ENCODE measurements at regions not wholly inside any gene's neighbourhood (a gene's known extent, or its start where the extent isn't known, plus 50 kb on each side); places are given as distances from the start of the nearest gene placed in this dataset.
"Not testable (repeated sequence)": the region's sequence is repeated elsewhere in the genome, so short reads cannot be mapped to it uniquely, and the experiment has no call there.

DNA sequence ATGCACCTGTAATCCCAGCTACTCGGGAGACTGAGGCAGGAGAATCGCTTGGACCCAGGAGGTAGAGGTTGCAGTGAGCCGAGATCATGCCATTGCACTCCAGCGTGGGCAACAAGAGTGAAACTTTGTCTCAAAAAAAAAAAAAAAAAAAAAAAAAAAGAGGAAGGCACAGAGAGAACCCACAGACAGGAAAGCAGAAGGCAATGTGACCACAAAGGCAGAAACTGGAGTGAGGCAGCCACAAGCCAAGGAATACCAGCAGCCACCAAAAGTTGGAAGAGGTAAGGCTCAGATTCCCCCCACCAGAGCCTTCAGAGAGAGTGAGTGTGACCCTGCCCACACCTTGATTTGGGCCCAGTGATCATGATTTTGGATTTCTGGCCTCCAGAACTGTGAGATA, 54.7 kb upstream of the E2F3 start:
- H2BK5ac ChIP-seq (ENCODE audit: low read depth, low read length, poor library complexity, severe bottlenecking); H3K4me2 ChIP-seq (ENCODE audit: low read length, poor library complexity, severe bottlenecking); H2BK12ac ChIP-seq (ENCODE audit: low read length in 2 of 2); DNase-seq; H4K8ac ChIP-seq (ENCODE audit: low read length); H3K23ac ChIP-seq (ENCODE audit: low read length in 2 of 2); H3K4me3 ChIP-seq (ENCODE audit: insufficient read depth in 1 of 2, low read depth in 1 of 2, low read length in 2 of 2); H3K18ac ChIP-seq (ENCODE audit: low read depth in 1 of 2, low read length in 2 of 2); H2AK5ac ChIP-seq (ENCODE audit: low read length, severe bottlenecking); H3K4ac ChIP-seq (ENCODE audit: low read depth in 1 of 2, low read length in 2 of 2); H3K27me3 ChIP-seq (ENCODE audit: control insufficient read depth in 1 of 2, insufficient read depth in 1 of 2, low read length in 2 of 2); H3K9ac ChIP-seq (ENCODE audit: low read length); H4K91ac ChIP-seq (ENCODE audit: low read length); H3K27ac ChIP-seq (ENCODE audit: low read length, poor library complexity, severe bottlenecking); H2AFZ ChIP-seq (ENCODE audit: low read depth, low read length); H2BK120ac ChIP-seq (ENCODE audit: low read depth, low read length); H2BK15ac ChIP-seq (ENCODE audit: low read depth, poor library complexity, severe bottlenecking); H3K4me1 ChIP-seq (ENCODE audit: control insufficient read depth, insufficient read depth, low read depth, low read length); H3K14ac ChIP-seq (ENCODE audit: low read length in 2 of 2); H3K9me3 ChIP-seq (ENCODE audit: control insufficient read depth, low read length); H3K79me1 ChIP-seq (replicated peaks; ENCODE audit: low read length, poor library complexity, severe bottlenecking); H3K36me3 ChIP-seq (ENCODE audit: control insufficient read depth in 1 of 2, insufficient read depth in 2 of 2, low read depth in 1 of 2, low read length in 2 of 2): not testable (repeated sequence)
- 93% methylated on average over 4 of the region's 4 CpGs for WGBS

DNA sequence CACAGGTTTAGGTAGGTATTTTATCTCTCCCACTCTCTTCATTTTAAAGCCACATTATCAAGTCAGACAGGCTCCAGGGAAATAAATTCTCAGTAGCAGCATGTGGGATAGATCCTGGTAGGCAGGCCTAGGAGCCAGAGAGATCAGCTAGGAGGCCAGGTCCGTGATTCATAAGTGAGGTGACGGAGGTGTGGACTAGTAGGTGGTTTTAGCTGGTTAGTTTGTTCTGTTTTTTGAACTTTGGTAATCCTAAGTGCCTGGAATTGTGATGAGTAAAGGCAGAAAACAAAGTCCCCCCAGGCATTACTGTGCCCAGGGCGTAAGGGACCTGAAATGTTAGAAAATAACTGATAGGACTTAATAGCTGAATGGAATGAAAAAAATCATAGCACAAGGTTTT, 53.6 kb upstream of the E2F3 start:
- H3K14ac ChIP-seq (ENCODE audit: low read length in 2 of 2): no peak overlapping the region
- no peak overlapping the region for H2AK5ac ChIP-seq (ENCODE audit: low read length, severe bottlenecking)
- no peak overlapping the region for H4K91ac ChIP-seq (ENCODE audit: low read length)
- H3K9me3 ChIP-seq (ENCODE audit: control insufficient read depth, low read length): peaks cover 1% of the 10 kb centered on the region
- H3K9ac ChIP-seq (ENCODE audit: low read length): no peak overlapping the region
- no peak overlapping the region for H3K23ac ChIP-seq (ENCODE audit: low read length in 2 of 2)
- WGBS: 97% methylated on average over 3 of the region's 3 CpGs
- H4K8ac ChIP-seq (ENCODE audit: low read length): no peak overlapping the region
- H3K4me1 ChIP-seq (ENCODE audit: control insufficient read depth, insufficient read depth, low read depth, low read length): no peaks in the 10 kb centered on the region
- no peaks in the 10 kb centered on the region for H3K27me3 ChIP-seq (ENCODE audit: control insufficient read depth in 1 of 2, insufficient read depth in 1 of 2, low read length in 2 of 2)
- no peak overlapping the region for H2BK120ac ChIP-seq (ENCODE audit: low read depth, low read length)
- H3K4ac ChIP-seq (ENCODE audit: low read depth in 1 of 2, low read length in 2 of 2): no peak overlapping the region
- no peak overlapping the region for H2BK15ac ChIP-seq (ENCODE audit: low read depth, poor library complexity, severe bottlenecking)
- H3K18ac ChIP-seq (ENCODE audit: low read depth in 1 of 2, low read length in 2 of 2): no peak overlapping the region
- no peak overlapping the region for H2AFZ ChIP-seq (ENCODE audit: low read depth, low read length)
- H3K36me3 ChIP-seq (ENCODE audit: control insufficient read depth in 1 of 2, insufficient read depth in 2 of 2, low read depth in 1 of 2, low read length in 2 of 2): no peaks in the 10 kb centered on the region
- DNase-seq: no peak
- no peak overlapping the region for H3K27ac ChIP-seq (ENCODE audit: low read length, poor library complexity, severe bottlenecking)
- no peaks in the 10 kb centered on the region for H3K79me1 ChIP-seq (replicated peaks; ENCODE audit: low read length, poor library complexity, severe bottlenecking)
- H2BK5ac ChIP-seq (ENCODE audit: low read depth, low read length, poor library complexity, severe bottlenecking): no peak overlapping the region
- no peak overlapping the region for H3K4me3 ChIP-seq (ENCODE audit: insufficient read depth in 1 of 2, low read depth in 1 of 2, low read length in 2 of 2)
- H3K4me2 ChIP-seq (ENCODE audit: low read length, poor library complexity, severe bottlenecking): no peak overlapping the region
- H2BK12ac ChIP-seq (ENCODE audit: low read length in 2 of 2): no peak overlapping the region

DNA sequence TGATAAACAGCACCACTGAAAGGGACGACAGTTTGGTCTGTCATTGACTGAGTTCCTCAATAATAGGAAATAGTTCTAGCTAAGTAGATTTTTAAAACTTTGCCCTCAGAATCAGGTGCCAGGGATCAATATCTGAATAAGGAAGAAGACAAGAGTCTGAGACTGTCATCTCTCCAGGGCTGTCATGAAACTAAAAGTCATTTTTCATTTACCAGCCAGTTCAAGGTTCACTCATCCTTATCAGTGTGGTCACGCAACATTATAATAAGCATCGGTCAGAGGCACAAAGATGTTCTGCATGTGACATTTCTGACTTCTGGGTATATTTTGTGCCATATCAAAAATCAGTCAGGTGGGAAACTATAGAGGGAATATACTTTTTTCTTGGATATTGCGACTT, 52.5 kb upstream of the E2F3 start:
- Histone ChIP-seq H3K4me2 (ENCODE audit: low read length, poor library complexity, severe bottlenecking) (no peak overlapping the region), H3K79me1 (replicated peaks; ENCODE audit: low read length, poor library complexity, severe bottlenecking) (no peaks in the 10 kb centered on the region), H4K8ac (ENCODE audit: low read length) (no peak overlapping the region), H3K4me1 (ENCODE audit: control insufficient read depth, insufficient read depth, low read depth, low read length) (no peaks in the 10 kb centered on the region), H3K36me3 (ENCODE audit: control insufficient read depth in 1 of 2, insufficient read depth in 2 of 2, low read depth in 1 of 2, low read length in 2 of 2) (no peaks in the 10 kb centered on the region), H2BK15ac (ENCODE audit: low read depth, poor library complexity, severe bottlenecking) (no peak overlapping the region), H3K9me3 (ENCODE audit: control insufficient read depth, low read length) (peaks cover 8% of the 10 kb centered on the region), H4K91ac (ENCODE audit: low read length) (no peak overlapping the region), H2BK5ac (ENCODE audit: low read depth, low read length, poor library complexity, severe bottlenecking) (no peak overlapping the region), H2AFZ (ENCODE audit: low read depth, low read length) (no peak overlapping the region), H3K27me3 (ENCODE audit: control insufficient read depth in 1 of 2, insufficient read depth in 1 of 2, low read length in 2 of 2) (no peaks in the 10 kb centered on the region), H3K23ac (ENCODE audit: low read length in 2 of 2) (no peak overlapping the region), H2BK120ac (ENCODE audit: low read depth, low read length) (no peak overlapping the region), H2BK12ac (ENCODE audit: low read length in 2 of 2) (no peak overlapping the region), H2AK5ac (ENCODE audit: low read length, severe bottlenecking) (no peak overlapping the region), H3K4me3 (ENCODE audit: insufficient read depth in 1 of 2, low read depth in 1 of 2, low read length in 2 of 2) (no peak overlapping the region), H3K18ac (ENCODE audit: low read depth in 1 of 2, low read length in 2 of 2) (no peak overlapping the region), H3K9ac (ENCODE audit: low read length) (no peak overlapping the region), H3K4ac (ENCODE audit: low read depth in 1 of 2, low read length in 2 of 2) (no peak overlapping the region), H3K14ac (ENCODE audit: low read length in 2 of 2) (no peak overlapping the region), H3K27ac (ENCODE audit: low read length, poor library complexity, severe bottlenecking) (no peak overlapping the region)
- 90% methylated on average over 3 of the region's 4 CpGs for WGBS
- DNase-seq: no peak

DNA sequence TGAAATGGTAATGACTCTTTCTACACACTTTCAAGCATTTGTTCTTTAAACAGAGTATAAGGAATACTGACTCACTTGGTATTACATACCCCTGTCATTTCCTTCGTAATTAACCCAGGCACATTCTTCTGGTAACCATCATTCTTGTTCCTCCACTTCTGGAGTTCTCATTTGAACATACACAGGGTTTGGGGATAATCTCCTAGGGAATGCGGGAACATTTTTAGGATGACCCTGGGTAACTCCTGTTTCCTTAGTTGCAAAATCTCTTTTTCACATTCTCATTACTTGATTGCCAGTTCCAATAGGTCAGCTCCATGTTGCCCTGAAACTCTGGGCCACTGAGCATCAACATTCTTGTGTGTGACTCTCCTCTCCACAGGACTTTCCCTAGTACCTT, 51.5 kb upstream of the E2F3 start:
- Histone ChIP-seq H3K4me3 (ENCODE audit: insufficient read depth in 1 of 2, low read depth in 1 of 2, low read length in 2 of 2) (no peak overlapping the region), H3K18ac (ENCODE audit: low read depth in 1 of 2, low read length in 2 of 2) (no peak overlapping the region), H3K27ac (ENCODE audit: low read length, poor library complexity, severe bottlenecking) (no peak overlapping the region), H3K9me3 (ENCODE audit: control insufficient read depth, low read length) (peaks cover 8% of the 10 kb centered on the region), H3K4me1 (ENCODE audit: control insufficient read depth, insufficient read depth, low read depth, low read length) (no peaks in the 10 kb centered on the region), H2AFZ (ENCODE audit: low read depth, low read length) (no peak overlapping the region), H3K9ac (ENCODE audit: low read length) (no peak overlapping the region), H3K23ac (ENCODE audit: low read length in 2 of 2) (no peak overlapping the region), H2BK15ac (ENCODE audit: low read depth, poor library complexity, severe bottlenecking) (no peak overlapping the region), H3K36me3 (ENCODE audit: control insufficient read depth in 1 of 2, insufficient read depth in 2 of 2, low read depth in 1 of 2, low read length in 2 of 2) (no peaks in the 10 kb centered on the region), H3K27me3 (ENCODE audit: control insufficient read depth in 1 of 2, insufficient read depth in 1 of 2, low read length in 2 of 2) (no peaks in the 10 kb centered on the region), H4K8ac (ENCODE audit: low read length) (no peak overlapping the region), H3K4ac (ENCODE audit: low read depth in 1 of 2, low read length in 2 of 2) (no peak overlapping the region), H2AK5ac (ENCODE audit: low read length, severe bottlenecking) (no peak overlapping the region), H4K91ac (ENCODE audit: low read length) (no peak overlapping the region), H3K14ac (ENCODE audit: low read length in 2 of 2) (no peak overlapping the region), H3K79me1 (replicated peaks; ENCODE audit: low read length, poor library complexity, severe bottlenecking) (no peaks in the 10 kb centered on the region), H2BK12ac (ENCODE audit: low read length in 2 of 2) (no peak overlapping the region), H3K4me2 (ENCODE audit: low read length, poor library complexity, severe bottlenecking) (no peak overlapping the region), H2BK120ac (ENCODE audit: low read depth, low read length) (no peak overlapping the region), H2BK5ac (ENCODE audit: low read depth, low read length, poor library complexity, severe bottlenecking) (no peak overlapping the region)
- 14% methylated on average over 2 of the region's 2 CpGs for WGBS
- DNase-seq: peak; percentile 87

Data from mesenchymal stem cell (in vitro differentiated cells and primary cell).